Upper lobe of left lung (tissue), 6 donors: ENCODE measurements at regions not wholly inside any gene's neighbourhood (a gene's known extent, or its start where the extent isn't known, plus 50 kb on each side); places are given as distances from the start of the nearest gene placed in this dataset.
"Not testable (repeated sequence)": the region's sequence is repeated elsewhere in the genome, so short reads cannot be mapped to it uniquely, and the experiment has no call there.

Experiments used
- ATAC-seq, 2 donors: fragments of 200-7000 bp; cut with Tn5 transposase; one replicate each; pipeline ENCODE4 v1.9.1; 2022; ENCODE audit warnings: mild to moderate bottlenecking in 2 of 2, moderate library complexity in 2 of 2; ENCODE audit not compliant: low FRiP score in 2 of 2
- DNase-seq, 2 donors: peaks; one replicate each; pipeline ENCODE4 v3.0.0-alpha.2; 2019 to 2020
- H3K27ac ChIP-seq, 4 donors: fragments of 200-600 bp; sonication (generic); one replicate each; pipeline ENCODE4 v1.5.1; 2016 to 2019
- H3K27me3 ChIP-seq, 4 donors: fragments of 200-600 bp; sonication (generic); one replicate each; pipeline ENCODE4 v1.5.1; 2017 to 2019
- H3K36me3 ChIP-seq, 4 donors: fragments of 200-600 bp; sonication (generic); one replicate each; pipeline ENCODE4 v1.5.1; 2016 to 2019
- H3K4me1 ChIP-seq, 4 donors: fragments of 200-600 bp; sonication (generic); one replicate each; pipeline ENCODE4 v1.5.1; 2018 to 2019
- H3K4me3 ChIP-seq, 4 donors: fragments of 200-600 bp; sonication (generic); one replicate each; pipeline ENCODE4 v1.5.1; 2017 to 2019; ENCODE audit warnings: mild to moderate bottlenecking in 2 of 4, moderate library complexity in 1 of 4
- H3K9me3 ChIP-seq, 4 donors: fragments of 200-600 bp; sonication (generic); one replicate each; pipeline ENCODE4 v1.5.1; 2018 to 2019
- CTCF ChIP-seq, 6 experiments: fragments of 450-650 bp in 4 of 6; fragments of 200-600 bp in 2 of 6; sonication (generic) in 2 of 6; IDR thresholded peaks; one replicate each; pipeline ENCODE4 v1.5.1; 2016 to 2019; ENCODE audit warnings: antibody characterized with exemption in 6 of 6
- EP300 ChIP-seq, 4 donors: sonication (generic); formaldehyde crosslinking; IDR thresholded peaks; one replicate each; pipeline ENCODE4 v1.5.1; 2017; ENCODE audit warnings: antibody characterized with exemption in 4 of 4, control low read depth in 2 of 4
- POLR2A ChIP-seq, 4 donors: fragments of 450-650 bp; IDR thresholded peaks; one replicate each; pipeline ENCODE4 v1.5.1; 2016 to 2017; ENCODE audit warnings: antibody characterized with exemption in 4 of 4, mild to moderate bottlenecking in 2 of 4
- POLR2AphosphoS5 ChIP-seq, 2 donors: sonication (generic); formaldehyde crosslinking; IDR thresholded peaks; one replicate each; pipeline ENCODE4 v1.5.1; 2017; ENCODE audit warnings: antibody characterized with exemption in 2 of 2
- WGBS, 2 donors: methylation state at CpG; one replicate each; pipeline ENCODE4 v1.1.5; 2017 to 2018; 5-methylcytosine and 5-hydroxymethylcytosine counted together
- donor health status: DM: no; HTN: no; CAD: no; lungs with moderate emphysema.
- donor health status: DM: no; HTN: yes; CAD: no; lungs with severe emphysema.

GRCh38 chr15:84108728-84109127 is 126.8 kb upstream of the GOLGA6L4 start:
- TF ChIP-seq EP300 (IDR thresholded peaks at IDR 0.05) (no peak), POLR2A (IDR thresholded peaks at IDR 0.05) (no peak), POLR2AphosphoS5 (IDR thresholded peaks at IDR 0.05) (no peak), CTCF (IDR thresholded peaks at IDR 0.05) (no peak)
- no peak for ATAC-seq
- Histone ChIP-seq H3K4me3 (no peak overlapping the region), H3K4me1 (no peaks in the 10 kb centered on the region), H3K36me3 (no peaks in the 10 kb centered on the region), H3K27ac (no peak overlapping the region), H3K27me3 (no peaks in the 10 kb centered on the region), H3K9me3 (no peaks in the 10 kb centered on the region)
- DNase-seq = no peak
- WGBS, 2 donors = 84 to 92% methylated on average over 2 of the region's 2 CpGs

GRCh38 chr15:84111575-84111974 is 124.0 kb upstream of the GOLGA6L4 start:
- ATAC-seq = no peak
- WGBS, 2 donors = 70 to 71% methylated on average over 2 of the region's 2 CpGs

GRCh38 chr15:84112025-84112424 is 123.5 kb upstream of the GOLGA6L4 start:
- Histone ChIP-seq H3K36me3 (no peaks in the 10 kb centered on the region), H3K4me1 (no peaks in the 10 kb centered on the region), H3K27ac (no peak overlapping the region), H3K9me3 (no peaks in the 10 kb centered on the region), H3K4me3 (no peak overlapping the region), H3K27me3 (no peaks in the 10 kb centered on the region)
- ATAC-seq = no peak
- no peak for TF ChIP-seq POLR2A (IDR thresholded peaks at IDR 0.05)
- TF ChIP-seq CTCF (IDR thresholded peaks at IDR 0.05) = no peak
- no peak for DNase-seq

More at GRCh38 chr15:84111575-84111974, 124.0 kb upstream of the GOLGA6L4 start:
- H3K36me3 ChIP-seq = no peaks in the 10 kb centered on the region
- H3K27me3 ChIP-seq = no peaks in the 10 kb centered on the region
- no peaks in the 10 kb centered on the region for H3K9me3 ChIP-seq
- no peak for DNase-seq
- no peak overlapping the region for H3K4me3 ChIP-seq
- H3K27ac ChIP-seq = no peak overlapping the region
- no peak for TF ChIP-seq CTCF (IDR thresholded peaks at IDR 0.05)
- no peak for TF ChIP-seq POLR2A (IDR thresholded peaks at IDR 0.05)
- no peak for TF ChIP-seq EP300 (IDR thresholded peaks at IDR 0.05)
- no peak for TF ChIP-seq POLR2AphosphoS5 (IDR thresholded peaks at IDR 0.05)
- H3K4me1 ChIP-seq = no peaks in the 10 kb centered on the region

- DNase-seq (no peak), ATAC-seq (no peak)
- no peaks in the 10 kb centered on the region for H3K4me1 ChIP-seq
- H3K4me3 ChIP-seq = no peak overlapping the region
- no peak overlapping the region for H3K27ac ChIP-seq
- H3K27me3 ChIP-seq = no peaks in the 10 kb centered on the region
- 93 to 97% methylated on average over 5 of the region's 5 CpGs for WGBS, 2 donors
- H3K9me3 ChIP-seq = no peaks in the 10 kb centered on the region
- H3K36me3 ChIP-seq = no peaks in the 10 kb centered on the region
- no peak for TF ChIP-seq POLR2A (IDR thresholded peaks at IDR 0.05)
Measured at GRCh38 chr15:84113919-84114318, 121.7 kb upstream of the GOLGA6L4 start.

GRCh38 chr15:84114680-84115079 is 120.9 kb upstream of the GOLGA6L4 start:
- not testable (repeated sequence) for H3K9me3 ChIP-seq, H3K27ac ChIP-seq, H3K4me1 ChIP-seq, H3K4me3 ChIP-seq, DNase-seq, ATAC-seq, H3K36me3 ChIP-seq, H3K27me3 ChIP-seq
- WGBS, 2 donors = 95 to 97% methylated on average over 7 of the region's 7 CpGs

- not testable (repeated sequence) for ATAC-seq, H3K36me3 ChIP-seq, H3K4me1 ChIP-seq, H3K9me3 ChIP-seq, DNase-seq, H3K27me3 ChIP-seq, H3K4me3 ChIP-seq, H3K27ac ChIP-seq
- 40 to 54% methylated on average over 1 of the region's 1 CpG for WGBS, 2 donors
Measured at GRCh38 chr15:84119351-84119750, 116.2 kb upstream of the GOLGA6L4 start.

GRCh38 chr15:84120903-84121302 is 114.7 kb upstream of the GOLGA6L4 start:
- H3K36me3 ChIP-seq, H3K4me3 ChIP-seq, H3K27ac ChIP-seq, DNase-seq, H3K9me3 ChIP-seq, ATAC-seq, H3K4me1 ChIP-seq, H3K27me3 ChIP-seq: not testable (repeated sequence)
- 40 to 57% methylated on average over 4 of the region's 4 CpGs for WGBS, 2 donors

- ATAC-seq, DNase-seq, H3K9me3 ChIP-seq, H3K4me3 ChIP-seq, H3K27me3 ChIP-seq, H3K4me1 ChIP-seq, H3K36me3 ChIP-seq, H3K27ac ChIP-seq: not testable (repeated sequence)
- 82 to 97% methylated on average over 2 of the region's 2 CpGs for WGBS, 2 donors
Measured at GRCh38 chr15:84128706-84129105, 106.9 kb upstream of the GOLGA6L4 start.

GRCh38 chr15:84130098-84130831 is 105.3 kb upstream of the GOLGA6L4 start:
- H3K27me3 ChIP-seq, DNase-seq, ATAC-seq: not testable (repeated sequence)

GRCh38 chr15:84135931-84136456 is 99.6 kb upstream of the GOLGA6L4 start:
- DNase-seq, H3K36me3 ChIP-seq, H3K4me1 ChIP-seq, H3K9me3 ChIP-seq, H3K27me3 ChIP-seq, H3K27ac ChIP-seq, H3K4me3 ChIP-seq, ATAC-seq: not testable (repeated sequence)
- 77 to 96% methylated on average over 2 to 3 of the region's 3 CpGs for WGBS, 2 donors

More at GRCh38 chr15:84130098-84130831, 105.3 kb upstream of the GOLGA6L4 start:
- WGBS, 2 donors = 73 to 83% methylated on average over 7 to 9 of the region's 9 CpGs
- H3K9me3 ChIP-seq, H3K4me1 ChIP-seq, H3K4me3 ChIP-seq, H3K27ac ChIP-seq, H3K36me3 ChIP-seq: not testable (repeated sequence)
